A673 (cell line): ENCODE measurements at regions not wholly inside any gene's neighbourhood (a gene's known extent, or its start where the extent isn't known, plus 50 kb on each side); places are given as distances from the start of the nearest gene placed in this dataset.

ENCODE experiments used
- BruUV-seq: library from RNA; stranded (reverse); fragments of 400-500 nt; replicated peaks from 2 replicates; lab custom pipeline; 2021; lab: Mats Ljungman, UMichigan
- CTCF ChIA-PET: fragments of 300-600 bp; sonication (Branson Sonifier 250); formaldehyde crosslinking; loops from one replicate; lab custom pipeline; 2022; ENCODE audit warnings: antibody characterized with exemption; lab: Charles Lee
- POLR2A ChIA-PET: fragments of 300-600 bp; sonication (Branson Sonifier 250); formaldehyde crosslinking; loops from one replicate; lab custom pipeline; 2022; ENCODE audit warnings: antibody characterized with exemption; ENCODE audit not compliant: low non-redundant PET; lab: Charles Lee
- DNase-seq: peaks from one replicate; pipeline ENCODE4 v3.0.0-alpha.2; 2015; ENCODE audit warnings: low spot score
- H3K27ac ChIP-seq: fragments of 200-600 bp; sonication (generic); 2 replicates; pipeline ENCODE4 v1.5.1; 2016; ENCODE audit warnings: mixed run types, low read depth, mild to moderate bottlenecking, mixed read lengths, antibody characterized with exemption, low read length; ENCODE audit not compliant: poor library complexity, severe bottlenecking
- H3K27me3 ChIP-seq: fragments of 200-600 bp; sonication (generic); replicated peaks from 2 replicates; pipeline ENCODE4 v1.6.1; 2017; ENCODE audit warnings: mixed run types, low read depth, mild to moderate bottlenecking, mixed read lengths, antibody characterized with exemption, low read length; ENCODE audit not compliant: insufficient read depth, poor library complexity
- H3K36me3 ChIP-seq: fragments of 200-600 bp; sonication (generic); 2 replicates; pipeline ENCODE4 v1.6.1; 2016; ENCODE audit warnings: mixed run types, mild to moderate bottlenecking, mixed read lengths, antibody characterized with exemption, low read length; ENCODE audit not compliant: insufficient read depth, poor library complexity, severe bottlenecking
- H3K4me1 ChIP-seq: fragments of 200-600 bp; sonication (generic); 2 replicates; pipeline ENCODE4 v1.6.1; 2017; ENCODE audit warnings: mixed run types, mild to moderate bottlenecking, mixed read lengths, antibody characterized with exemption, low read length; ENCODE audit not compliant: insufficient read depth, poor library complexity, severe bottlenecking
- H3K4me3 ChIP-seq: fragments of 200-600 bp; sonication (generic); 2 replicates; pipeline ENCODE4 v1.5.1; 2016; ENCODE audit warnings: low read depth, mixed run types, mild to moderate bottlenecking, mixed read lengths, low read length; ENCODE audit not compliant: poor library complexity, severe bottlenecking
- H3K9me3 ChIP-seq: fragments of 200-600 bp; sonication (generic); 2 replicates; pipeline ENCODE4 v1.6.1; 2016; ENCODE audit warnings: mixed run types, low read depth, mild to moderate bottlenecking, mixed read lengths, antibody characterized with exemption, low read length; ENCODE audit not compliant: poor library complexity, severe bottlenecking
- EZH2 ChIP-seq: fragments of 200-600 bp; sonication (generic); IDR thresholded peaks from 2 replicates; pipeline ENCODE4 v1.6.1; 2017; ENCODE audit warnings: borderline replicate concordance, low read depth, mild to moderate bottlenecking, mixed read lengths, antibody characterized with exemption, low read length; ENCODE audit not compliant: poor library complexity, severe bottlenecking
- intact Hi-C: fragments of 100-400 bp; cut with micrococcal nuclease; formaldehyde crosslinking; loops from one replicate; pipeline ENCODE4 v1.10.0; 2022; ENCODE audit not compliant: unreplicated experiment
- TF ChIP-seq, protein P1 (sequence below): fragments of 300-800, 200-600 bp; sonication (generic); conservative IDR thresholded peaks from 2 replicates; pipeline ENCODE4 v1.5.1; 2017; ENCODE audit warnings: low read depth, mild to moderate bottlenecking, antibody characterized with exemption, low read length, moderate library complexity, mixed read lengths

DNA sequence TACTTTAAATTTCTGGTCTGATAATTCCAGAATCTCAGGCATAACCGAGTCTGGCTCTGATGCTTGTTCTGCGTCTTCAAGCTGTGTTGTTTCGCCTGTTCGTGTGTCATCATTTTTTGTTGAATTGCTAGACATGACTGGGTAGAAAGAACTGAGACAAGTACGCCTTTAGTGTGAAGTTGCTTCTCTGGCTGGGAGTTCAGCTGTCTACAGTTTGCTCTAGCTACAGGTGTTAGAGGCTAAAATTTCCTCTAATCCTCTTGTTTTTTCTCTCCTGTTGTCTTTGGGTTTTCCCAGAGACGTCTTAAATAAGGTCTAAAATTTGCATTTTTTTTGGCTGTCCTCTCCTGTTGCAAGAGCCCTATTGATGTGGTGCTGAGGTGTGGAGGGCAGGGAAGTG lies 100.3 kb downstream of the FAM50B start:
- H3K27ac ChIP-seq: no peak overlapping the region
- no peak overlapping the region for H3K4me3 ChIP-seq
- no peaks in the 10 kb centered on the region for H3K36me3 ChIP-seq
- BruUV-seq: no TSS peak
- no peaks in the 10 kb centered on the region for H3K27me3 ChIP-seq
- intact Hi-C loops: no loop called here
- ChIA-PET POLR2A (no interaction called here), CTCF (interaction anchor here (0.6 kb wide), 1 partner anchor 994 kb away, joined by 3 read pairs; no protein-coding TSS in a partner anchor)
- no peaks in the 10 kb centered on the region for H3K4me1 ChIP-seq
- DNase-seq: no peak
- no peaks in the 10 kb centered on the region for H3K9me3 ChIP-seq
- TF ChIP-seq, protein P1, sequence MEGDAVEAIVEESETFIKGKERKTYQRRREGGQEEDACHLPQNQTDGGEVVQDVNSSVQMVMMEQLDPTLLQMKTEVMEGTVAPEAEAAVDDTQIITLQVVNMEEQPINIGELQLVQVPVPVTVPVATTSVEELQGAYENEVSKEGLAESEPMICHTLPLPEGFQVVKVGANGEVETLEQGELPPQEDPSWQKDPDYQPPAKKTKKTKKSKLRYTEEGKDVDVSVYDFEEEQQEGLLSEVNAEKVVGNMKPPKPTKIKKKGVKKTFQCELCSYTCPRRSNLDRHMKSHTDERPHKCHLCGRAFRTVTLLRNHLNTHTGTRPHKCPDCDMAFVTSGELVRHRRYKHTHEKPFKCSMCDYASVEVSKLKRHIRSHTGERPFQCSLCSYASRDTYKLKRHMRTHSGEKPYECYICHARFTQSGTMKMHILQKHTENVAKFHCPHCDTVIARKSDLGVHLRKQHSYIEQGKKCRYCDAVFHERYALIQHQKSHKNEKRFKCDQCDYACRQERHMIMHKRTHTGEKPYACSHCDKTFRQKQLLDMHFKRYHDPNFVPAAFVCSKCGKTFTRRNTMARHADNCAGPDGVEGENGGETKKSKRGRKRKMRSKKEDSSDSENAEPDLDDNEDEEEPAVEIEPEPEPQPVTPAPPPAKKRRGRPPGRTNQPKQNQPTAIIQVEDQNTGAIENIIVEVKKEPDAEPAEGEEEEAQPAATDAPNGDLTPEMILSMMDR: no peak
- no peak for TF ChIP-seq EZH2

DNA sequence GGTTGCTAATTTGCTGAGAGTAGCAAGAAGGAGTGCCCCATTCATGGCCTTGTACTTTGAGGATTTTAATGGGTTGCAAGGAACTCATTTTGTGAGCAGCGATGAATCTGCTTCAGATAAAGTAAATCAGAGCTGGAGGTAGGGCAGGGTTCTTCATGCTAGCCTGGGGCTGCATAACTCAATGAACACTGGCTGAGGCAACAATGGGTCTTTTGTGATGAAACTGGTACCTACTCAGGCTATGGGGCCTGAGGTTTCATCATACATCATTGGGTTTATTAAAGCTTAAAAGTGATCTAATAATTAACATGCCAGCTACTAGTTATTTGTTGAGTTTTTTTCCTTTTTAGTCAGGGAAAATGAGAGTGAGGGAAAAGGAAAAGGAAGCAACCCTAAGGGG lies 106.9 kb downstream of the FAM50B start:
- POLR2A ChIA-PET: interaction anchor here (0.7 kb wide), 1 partner anchor 215 kb away, joined by 5 read pairs; no protein-coding TSS in a partner anchor
- no peak for DNase-seq
- no peak overlapping the region for H3K4me3 ChIP-seq
- no peaks in the 10 kb centered on the region for H3K27me3 ChIP-seq
- no peaks in the 10 kb centered on the region for H3K4me1 ChIP-seq
- H3K27ac ChIP-seq: no peak overlapping the region
- no peak for TF ChIP-seq EZH2
- TF ChIP-seq, protein P1: no peak
- no peaks in the 10 kb centered on the region for H3K9me3 ChIP-seq
- intact Hi-C loops: no loop called here
- no peaks in the 10 kb centered on the region for H3K36me3 ChIP-seq
- BruUV-seq: no TSS peak
- CTCF ChIA-PET: no interaction called here

DNA sequence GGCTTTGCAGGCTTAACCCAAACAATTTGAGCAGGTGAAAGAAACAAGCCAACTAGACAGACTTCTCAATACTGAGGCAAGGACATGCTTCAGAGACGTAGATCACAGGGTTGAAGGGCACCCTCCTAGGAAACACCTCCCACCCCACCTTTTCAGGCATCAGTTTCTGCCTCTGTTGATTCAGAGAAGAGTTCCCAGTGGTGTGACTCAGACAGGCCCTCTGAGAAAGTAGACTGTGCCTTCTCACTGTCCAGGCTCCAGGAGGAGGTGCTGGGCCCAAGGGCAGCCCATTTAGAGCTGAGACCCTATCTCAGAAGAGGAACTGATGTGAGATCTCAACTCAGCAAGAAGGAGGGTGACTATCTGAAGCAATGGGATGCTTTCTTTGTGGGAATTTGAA lies 108.1 kb downstream of the FAM50B start:
- no peaks in the 10 kb centered on the region for H3K4me1 ChIP-seq
- H3K4me3 ChIP-seq: no peak overlapping the region
- TF ChIP-seq EZH2: no peak
- H3K9me3 ChIP-seq: no peaks in the 10 kb centered on the region
- BruUV-seq: no TSS peak
- H3K27ac ChIP-seq: no peak overlapping the region
- intact Hi-C loops: no loop called here
- ChIA-PET POLR2A (no interaction called here), CTCF (no interaction called here)
- no peaks in the 10 kb centered on the region for H3K36me3 ChIP-seq
- no peak for DNase-seq
- H3K27me3 ChIP-seq: no peaks in the 10 kb centered on the region

DNA sequence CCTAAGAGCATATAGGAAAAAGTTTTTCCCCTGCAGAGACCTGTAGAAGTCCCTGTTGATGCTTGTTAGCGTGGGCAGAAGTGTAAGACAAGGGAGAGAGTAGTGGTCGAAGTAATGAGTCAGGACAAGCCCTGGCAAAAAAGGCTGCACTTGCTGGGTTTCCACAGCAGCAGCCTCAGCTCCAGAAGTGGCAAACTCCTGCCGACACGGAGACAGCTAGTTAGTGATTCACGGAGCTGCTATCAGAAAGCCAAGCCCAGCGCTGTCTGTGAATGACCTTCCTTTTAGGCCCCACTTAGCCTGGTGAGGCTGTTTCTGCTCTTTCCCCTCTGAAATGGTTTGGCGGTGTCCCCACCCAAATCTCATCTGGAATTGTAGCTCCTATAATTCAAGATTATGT lies 109.1 kb downstream of the FAM50B start:
- H3K9me3 ChIP-seq: no peaks in the 10 kb centered on the region
- no peak overlapping the region for H3K27ac ChIP-seq
- ChIA-PET CTCF (no interaction called here), POLR2A (no interaction called here)
- no peak for DNase-seq
- H3K36me3 ChIP-seq: no peaks in the 10 kb centered on the region
- no peak overlapping the region for H3K4me3 ChIP-seq
- no TSS peak for BruUV-seq
- TF ChIP-seq EZH2: no peak
- TF ChIP-seq, protein P1: no peak
- intact Hi-C loops: no loop called here
- no peaks in the 10 kb centered on the region for H3K27me3 ChIP-seq
- H3K4me1 ChIP-seq: peaks cover 9% of the 10 kb centered on the region
